ENCODE measurements at regions not wholly inside any gene's neighbourhood (a gene's known extent, or its start where the extent isn't known, plus 50 kb on each side); places are given as distances from the start of the nearest gene placed in this dataset.
A peak's percentile ranks its signal among the peaks of the same experiment; 100 is the strongest.

- intact Hi-C loops (cut with micrococcal nuclease): no loop called here
- DNase-seq: peak; percentile 39
- ATAC-seq: peak; percentile 29
Measured at GRCh38 chr20:62590309-62591121, 51.8 kb upstream of the SLCO4A1 start.

- ATAC-seq (no peak), DNase-seq (no peak)
- intact Hi-C loops (cut with micrococcal nuclease): no loop called here
Measured at GRCh38 chr20:62591122-62591468, 51.2 kb upstream of the SLCO4A1 start.

GRCh38 chr20:62591591-62591990 is 50.7 kb upstream of the SLCO4A1 start:
- ATAC-seq: no peak
- intact Hi-C loops (cut with micrococcal nuclease): no loop called here

More at GRCh38 chr20:62591591-62591990, 50.7 kb upstream of the SLCO4A1 start:
- DNase-seq: peak; percentile 15

Small RNA genes in the stretch of these regions (microRNA-seq; reads per million reads assigned to microRNA genes)
- gene MIR1-1 (ENCODE audit: borderline number of aligned reads) (377 reads per million, percentile 63 among the genes with 10 or more reads in this experiment), gene MIR133A2 (ENCODE audit: borderline number of aligned reads) (6.9 reads per million)

All from left ventricle myocardium superior (tissue), 1 donor.